ENCODE measurements at regions not wholly inside any gene's neighbourhood (a gene's known extent, or its start where the extent isn't known, plus 50 kb on each side); places are given as distances from the start of the nearest gene placed in this dataset.
"Not testable (repeated sequence)": the region's sequence is repeated elsewhere in the genome, so short reads cannot be mapped to it uniquely, and the experiment has no call there.

- H3K4me1 ChIP-seq; H3K27ac ChIP-seq; H3K36me3 ChIP-seq; H3K4me3 ChIP-seq; DNase-seq; intact Hi-C loops (cut with DNase I); ATAC-seq; H3K27me3 ChIP-seq; H3K9me3 ChIP-seq: not testable (repeated sequence)
- 72 to 92% (median 84%) methylated on average over 1 of the region's 1 CpG for WGBS, 4 donors
- peak in 8 of 12 donors; percentile 13 to 36 (median 31) for TF ChIP-seq CTCF (IDR thresholded peaks at IDR 0.05)
These were observed 66.5 kb upstream of the NIPA1 start for GRCh38 chr15:22719980-22720379.

GRCh38 chr15:22726104-22726503 is 60.3 kb upstream of the NIPA1 start:
- H3K4me1 ChIP-seq; ATAC-seq; H3K36me3 ChIP-seq; H3K9me3 ChIP-seq; H3K4me3 ChIP-seq; H3K27ac ChIP-seq; intact Hi-C loops (cut with DNase I); H3K27me3 ChIP-seq; DNase-seq: not testable (repeated sequence)
- WGBS, 4 donors, result 67 to 81% (median 70%) methylated on average over 1 to 2 of the region's 2 CpGs; no CpG with 5 or more reads in 1 of the 4 donors

- DNase-seq; H3K4me3 ChIP-seq; H3K4me1 ChIP-seq; H3K27ac ChIP-seq; intact Hi-C loops (cut with DNase I); H3K9me3 ChIP-seq; H3K27me3 ChIP-seq; ATAC-seq; H3K36me3 ChIP-seq: not testable (repeated sequence)
- WGBS, 4 donors, result 58 to 86% (median 68%) methylated on average over 4 of the region's 4 CpGs
These were observed 51.4 kb upstream of the NIPA1 start for GRCh38 chr15:22735067-22735466.

GRCh38 chr15:22735781-22736180 is 50.7 kb upstream of the NIPA1 start:
- Histone ChIP-seq H3K4me1 (no peaks in the 10 kb centered on the region), H3K9me3 (no peaks in the 10 kb centered on the region), H3K4me3 (no peak overlapping the region), H3K27ac (no peak overlapping the region), H3K36me3 (peaks cover 0 to 3% (median 0%) of the 10 kb centered on the region in 9 donors), H3K27me3 (no peaks in the 10 kb centered on the region)
- TF ChIP-seq CTCF (IDR thresholded peaks at IDR 0.05) (no peak), POLR2A (IDR thresholded peaks at IDR 0.05) (no peak)
- ATAC-seq (no peak), DNase-seq (no peak)
- intact Hi-C loops (cut with DNase I), result no loop called here
- WGBS, 4 donors, result 79 to 86% (median 84%) methylated on average over 3 of the region's 3 CpGs

- DNase-seq, ATAC-seq: not testable (repeated sequence)
These were observed 50.2 kb upstream of the NIPA1 start for GRCh38 chr15:22736200-22736599.

More at GRCh38 chr15:22736200-22736599, 50.2 kb upstream of the NIPA1 start:
- intact Hi-C loops (cut with DNase I); H3K36me3 ChIP-seq; H3K4me1 ChIP-seq; H3K27ac ChIP-seq; H3K27me3 ChIP-seq; H3K9me3 ChIP-seq; H3K4me3 ChIP-seq: not testable (repeated sequence)

Data from heart left ventricle (tissue), 16 donors.